Prostate gland (tissue), 2 donors: ENCODE measurements at regions not wholly inside any gene's neighbourhood (a gene's known extent, or its start where the extent isn't known, plus 50 kb on each side); places are given as distances from the start of the nearest gene placed in this dataset.

Source experiments
- CTCF ChIP-seq, 4 experiments: fragments of 200-600 bp in 2 of 4; fragments of 450-650 bp in 2 of 4; sonication (generic) in 2 of 4; IDR thresholded peaks; 1 replicate in 3 of 4; 2 replicates in 1 of 4; pipeline ENCODE4 v1.5.1; 2016 to 2019; ENCODE audit warnings: antibody characterized with exemption in 4 of 4, mild to moderate bottlenecking in 2 of 4, moderate library complexity in 2 of 4
- POLR2A ChIP-seq: fragments of 450-650 bp; IDR thresholded peaks from one replicate; pipeline ENCODE4 v1.6.1; 2016; ENCODE audit warnings: antibody characterized with exemption, mild to moderate bottlenecking
- POLR2AphosphoS5 ChIP-seq: sonication (generic); formaldehyde crosslinking; IDR thresholded peaks from one replicate; pipeline ENCODE4 v1.6.1; 2017; ENCODE audit warnings: antibody characterized with exemption

- no peak for TF ChIP-seq CTCF (IDR thresholded peaks at IDR 0.05)
- TF ChIP-seq POLR2A, result no peak
- TF ChIP-seq POLR2AphosphoS5, result no peak
Observed at GRCh38 chr18:27824275-27824674, 352.7 kb downstream of the CDH2 start.
